CD4-positive, CD25-positive, alpha-beta regulatory T cell (primary cell): ENCODE measurements at regions not wholly inside any gene's neighbourhood (a gene's known extent, or its start where the extent isn't known, plus 50 kb on each side); places are given as distances from the start of the nearest gene placed in this dataset.
"Not testable (repeated sequence)": the region's sequence is repeated elsewhere in the genome, so short reads cannot be mapped to it uniquely, and the experiment has no call there.

Experiments
- ATAC-seq, 2 donors: fragments of 150-1000 bp; cut with Tn5 transposase; one replicate each; pipeline ENCODE4 v1.10.0; 2021; ENCODE audit warnings: low read depth in 2 of 2, moderate number of reproducible peaks in 2 of 2, moderate library complexity in 1 of 2
- DNase-seq, 3 donors: peaks; one replicate each; pipeline versions ENCODE4 v3.0.0 to v3.0.0-alpha.2; 2012 to 2022; ENCODE audit warnings: mixed read lengths in 1 of 3
- H3K27ac ChIP-seq: one replicate; pipeline ENCODE4 v1.7.0; 2013; ENCODE audit warnings: mild to moderate bottlenecking, low read length; ENCODE audit not compliant: insufficient read depth, poor library complexity, severe bottlenecking
- H3K27me3 ChIP-seq: one replicate; pipeline ENCODE4 v1.7.0; 2013; ENCODE audit warnings: low read length; ENCODE audit not compliant: control insufficient read depth, insufficient read depth
- H3K36me3 ChIP-seq: one replicate; pipeline ENCODE4 v1.7.0; 2013; ENCODE audit warnings: mild to moderate bottlenecking, low read length, moderate library complexity; ENCODE audit not compliant: control insufficient read depth, insufficient read depth
- H3K4me1 ChIP-seq: 2 replicates; pipeline ENCODE4 v1.7.0; 2013; ENCODE audit warnings: mild to moderate bottlenecking, low read length; ENCODE audit not compliant: insufficient read depth, control insufficient read depth, poor library complexity, severe bottlenecking
- H3K4me3 ChIP-seq: one replicate; pipeline ENCODE4 v1.7.0; 2013; ENCODE audit warnings: low read depth, mild to moderate bottlenecking, low read length, moderate library complexity
- H3K9me3 ChIP-seq, 2 experiments: 1 replicate in 1 of 2; 2 replicates in 1 of 2; pipeline ENCODE4 v1.7.0; 2013; ENCODE audit warnings: low read length in 2 of 2, mild to moderate bottlenecking in 1 of 2, moderate library complexity in 1 of 2; ENCODE audit not compliant: control insufficient read depth in 2 of 2
- H3K27ac Mint-ChIP-seq, 3 donors: one replicate each; pipeline ENCODE4 v1.8.0; 2020 to 2022; ENCODE audit warnings: mild to moderate bottlenecking in 3 of 3, mixed read lengths in 3 of 3, moderate library complexity in 2 of 3
- H3K27me3 Mint-ChIP-seq: one replicate; pipeline ENCODE4 v1.8.0; 2022; ENCODE audit warnings: mild to moderate bottlenecking, mixed read lengths
- H3K36me3 Mint-ChIP-seq: one replicate; pipeline ENCODE4 v1.8.0; 2020; ENCODE audit warnings: mixed read lengths
- H3K4me1 Mint-ChIP-seq, 4 donors: one replicate each; pipeline ENCODE4 v1.8.0; 2020 to 2022; ENCODE audit warnings: mixed read lengths in 4 of 4, mild to moderate bottlenecking in 1 of 4
- H3K4me3 Mint-ChIP-seq, 4 donors: one replicate each; pipeline ENCODE4 v1.8.0; 2020 to 2022; ENCODE audit warnings: mild to moderate bottlenecking in 4 of 4, mixed read lengths in 4 of 4, moderate library complexity in 3 of 4
- H3K9me3 Mint-ChIP-seq, 7 donors: one replicate each; pipeline ENCODE4 v1.8.0; 2020 to 2022; ENCODE audit warnings: mixed read lengths in 7 of 7, mild to moderate bottlenecking in 3 of 7, moderate library complexity in 2 of 7

- Mint-ChIP-seq H3K27me3 (peaks cover 16% of the 10 kb centered on the region), H3K27ac (no peak overlapping the region)
These were observed 107.7 kb upstream of the TMPRSS2 start for GRCh38 chr21:41615613-41616012.

DNA sequence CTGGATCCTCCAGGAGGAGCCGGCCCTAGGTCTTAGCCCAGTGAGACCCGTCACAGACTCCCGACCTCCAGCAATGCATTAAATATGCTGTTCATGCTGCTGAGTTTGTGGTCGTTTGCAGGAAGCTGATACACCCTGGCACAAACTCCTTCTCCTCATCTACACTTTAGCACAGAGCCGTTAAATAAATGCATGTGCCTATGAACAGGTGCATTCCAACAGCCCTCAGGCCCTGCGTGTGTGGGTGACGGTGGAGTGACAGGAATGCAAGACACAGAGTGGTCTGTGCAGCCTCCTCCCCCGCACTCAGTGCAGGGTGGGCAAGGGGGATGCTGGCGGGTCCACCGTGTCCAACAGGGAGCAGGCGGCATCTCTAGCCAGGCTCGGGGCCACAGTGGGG is 106.6 kb upstream of the TMPRSS2 start:
- Mint-ChIP-seq H3K27me3 (peaks cover 13% of the 10 kb centered on the region), H3K9me3 (no peaks in the 10 kb centered on the region), H3K4me3 (no peak overlapping the region), H3K4me1 (no peaks in the 10 kb centered on the region), H3K36me3 (no peaks in the 10 kb centered on the region), H3K27ac (no peak overlapping the region)
- DNase-seq, result no peak
- ATAC-seq, result no peak
- no peak overlapping the region for H3K27ac ChIP-seq
- no peaks in the 10 kb centered on the region for H3K4me1 ChIP-seq
- H3K36me3 ChIP-seq, result no peaks in the 10 kb centered on the region
- H3K27me3 ChIP-seq, result no peaks in the 10 kb centered on the region
- H3K9me3 ChIP-seq, result no peaks in the 10 kb centered on the region
- H3K4me3 ChIP-seq, result no peak overlapping the region

More at GRCh38 chr21:41615613-41616012, 107.7 kb upstream of the TMPRSS2 start:
- H3K9me3 Mint-ChIP-seq, result peaks cover 0 to 3% (median 0%) of the 10 kb centered on the region in 7 donors
- H3K4me3 Mint-ChIP-seq, result no peak overlapping the region
- H3K36me3 Mint-ChIP-seq, result no peaks in the 10 kb centered on the region
- no peak for ATAC-seq
- no peak for DNase-seq
- H3K4me3 ChIP-seq, result no peak overlapping the region
- H3K27ac ChIP-seq, result no peak overlapping the region
- no peaks in the 10 kb centered on the region for H3K4me1 ChIP-seq
- H3K4me1 Mint-ChIP-seq, result no peaks in the 10 kb centered on the region
- no peaks in the 10 kb centered on the region for H3K9me3 ChIP-seq
- no peaks in the 10 kb centered on the region for H3K27me3 ChIP-seq
- H3K36me3 ChIP-seq, result no peaks in the 10 kb centered on the region

- no peak overlapping the region for H3K4me3 Mint-ChIP-seq
- peaks cover 19% of the 10 kb centered on the region for H3K27me3 Mint-ChIP-seq
- Histone ChIP-seq H3K9me3 (no peaks in the 10 kb centered on the region), H3K4me1 (no peaks in the 10 kb centered on the region), H3K4me3 (no peak overlapping the region), H3K36me3 (no peaks in the 10 kb centered on the region), H3K27ac (no peak overlapping the region), H3K27me3 (no peaks in the 10 kb centered on the region)
- ATAC-seq, result no peak
- H3K27ac Mint-ChIP-seq, result no peak overlapping the region
- DNase-seq, result no peak
- no peaks in the 10 kb centered on the region for H3K4me1 Mint-ChIP-seq
- no peaks in the 10 kb centered on the region for H3K36me3 Mint-ChIP-seq
- no peaks in the 10 kb centered on the region for H3K9me3 Mint-ChIP-seq
These were observed 105.6 kb upstream of the TMPRSS2 start for GRCh38 chr21:41613533-41613909.

DNA sequence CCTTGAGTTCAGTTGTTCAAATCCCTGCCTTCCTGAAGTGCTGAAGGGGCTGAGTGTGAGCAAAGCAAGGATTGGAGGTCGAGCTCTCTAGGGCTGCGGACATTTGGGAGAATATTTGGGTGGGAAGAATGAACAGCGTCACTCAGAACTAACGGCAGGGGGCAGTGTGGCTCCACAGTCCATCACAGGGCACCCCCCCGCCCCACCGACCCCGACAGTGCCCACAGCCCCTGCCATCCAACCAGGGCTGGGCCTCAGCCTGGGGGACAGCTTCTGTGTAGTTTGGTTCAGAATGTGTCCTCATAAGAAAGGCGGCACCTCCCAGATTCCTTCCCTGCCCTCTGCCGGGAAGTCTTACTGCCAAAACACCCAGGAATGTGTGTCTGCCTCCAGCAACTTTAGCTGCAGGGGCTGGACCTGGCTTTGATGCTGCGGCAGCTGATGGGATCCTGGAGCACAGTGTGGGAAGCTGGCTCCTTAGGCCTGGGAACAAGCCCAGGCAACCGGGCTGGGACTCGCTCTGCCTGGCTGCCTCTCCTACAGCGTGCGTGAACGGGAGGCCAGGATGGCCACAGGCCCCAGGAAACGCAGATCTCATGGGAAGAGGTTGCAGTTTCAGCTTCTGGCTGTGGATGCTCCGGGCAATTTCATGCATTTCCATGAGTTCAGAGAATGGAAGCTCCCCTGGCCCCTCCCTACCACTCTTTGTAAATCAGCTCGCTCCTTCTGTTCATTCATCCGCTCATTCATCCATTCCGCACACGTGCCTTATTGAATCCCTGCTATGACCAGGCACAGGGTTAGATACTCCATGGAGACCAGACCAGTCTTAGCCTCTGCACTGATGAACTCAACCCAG is 104.9 kb upstream of the TMPRSS2 start:
- H3K4me1 Mint-ChIP-seq, result no peaks in the 10 kb centered on the region
- H3K27me3 ChIP-seq, result no peaks in the 10 kb centered on the region
- H3K4me3 Mint-ChIP-seq, result no peak overlapping the region
- H3K36me3 Mint-ChIP-seq, result no peaks in the 10 kb centered on the region
- H3K4me3 ChIP-seq, result no peak overlapping the region
- no peaks in the 10 kb centered on the region for H3K4me1 ChIP-seq
- no peaks in the 10 kb centered on the region for H3K9me3 Mint-ChIP-seq
- ATAC-seq (no peak), DNase-seq (no peak)
- H3K27me3 Mint-ChIP-seq, result peaks cover 19% of the 10 kb centered on the region
- no peaks in the 10 kb centered on the region for H3K9me3 ChIP-seq
- no peak overlapping the region for H3K27ac ChIP-seq
- H3K27ac Mint-ChIP-seq, result no peak overlapping the region
- no peaks in the 10 kb centered on the region for H3K36me3 ChIP-seq

- no peaks in the 10 kb centered on the region for H3K9me3 ChIP-seq
- no peaks in the 10 kb centered on the region for H3K27me3 ChIP-seq
- H3K36me3 Mint-ChIP-seq, result no peaks in the 10 kb centered on the region
- H3K4me3 ChIP-seq, result no peak overlapping the region
- no peaks in the 10 kb centered on the region for H3K4me1 Mint-ChIP-seq
- H3K27me3 Mint-ChIP-seq, result peaks cover 18% of the 10 kb centered on the region
- no peak overlapping the region for H3K27ac ChIP-seq
- DNase-seq (peak in 1 of 3 donors; percentile 2), ATAC-seq (no peak)
- H3K9me3 Mint-ChIP-seq, result no peaks in the 10 kb centered on the region
- H3K4me3 Mint-ChIP-seq, result no peak overlapping the region
- peak overlapping the region in 1 of 3 donors; percentile 62 for H3K27ac Mint-ChIP-seq
- H3K4me1 ChIP-seq, result no peaks in the 10 kb centered on the region
- no peaks in the 10 kb centered on the region for H3K36me3 ChIP-seq
These were observed 104.1 kb upstream of the TMPRSS2 start for GRCh38 chr21:41611966-41612606.

- H3K27ac ChIP-seq, result no peak overlapping the region
- no peaks in the 10 kb centered on the region for H3K36me3 Mint-ChIP-seq
- H3K4me1 Mint-ChIP-seq, result no peaks in the 10 kb centered on the region
- H3K9me3 ChIP-seq, result no peaks in the 10 kb centered on the region
- no peaks in the 10 kb centered on the region for H3K27me3 ChIP-seq
- no peaks in the 10 kb centered on the region for H3K4me1 ChIP-seq
- no peak overlapping the region for H3K4me3 Mint-ChIP-seq
- H3K27ac Mint-ChIP-seq, result no peak overlapping the region
- no peak for ATAC-seq
- DNase-seq, result no peak
- H3K36me3 ChIP-seq, result no peaks in the 10 kb centered on the region
- H3K9me3 Mint-ChIP-seq, result no peaks in the 10 kb centered on the region
- peaks cover 15% of the 10 kb centered on the region for H3K27me3 Mint-ChIP-seq
- H3K4me3 ChIP-seq, result no peak overlapping the region
These were observed 103.5 kb upstream of the TMPRSS2 start for GRCh38 chr21:41611441-41611840.

DNA sequence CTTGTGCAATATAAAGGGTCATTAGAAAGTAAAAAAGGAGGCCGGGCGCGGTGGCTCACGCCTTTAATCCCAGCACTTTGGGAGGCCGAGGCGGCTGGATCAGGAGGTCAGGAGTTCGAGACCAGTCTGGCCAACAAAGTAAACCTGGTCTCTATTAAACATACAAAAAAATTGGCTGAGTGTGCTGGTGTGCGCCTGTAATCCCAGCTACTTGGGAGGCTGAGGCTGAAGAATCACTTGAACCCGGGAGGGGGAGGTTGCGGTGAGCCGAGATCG is 102.8 kb upstream of the TMPRSS2 start:
- H3K4me1 ChIP-seq, H3K4me3 ChIP-seq, H3K9me3 Mint-ChIP-seq, H3K4me1 Mint-ChIP-seq, H3K4me3 Mint-ChIP-seq, H3K36me3 Mint-ChIP-seq, ATAC-seq, H3K9me3 ChIP-seq, H3K36me3 ChIP-seq, DNase-seq, H3K27me3 ChIP-seq, H3K27ac ChIP-seq, H3K27ac Mint-ChIP-seq: not testable (repeated sequence)
- peaks cover 15% of the 10 kb centered on the region for H3K27me3 Mint-ChIP-seq
